NCI-H748 (cell line): ENCODE measurements at regions not wholly inside any gene's neighbourhood (a gene's known extent, or its start where the extent isn't known, plus 50 kb on each side); places are given as distances from the start of the nearest gene placed in this dataset.
"Not testable (repeated sequence)": the region's sequence is repeated elsewhere in the genome, so short reads cannot be mapped to it uniquely, and the experiment has no call there.

ENCODE experiments used
- DNase-seq: peaks from one replicate; lab custom pipeline; 2025; ENCODE audit not compliant: unreplicated experiment; lab: John Stamatoyannopoulos, UW

GRCh38 chr1:120659133-120659532 is 64.6 kb upstream of the NBPF26 start:
- not testable (repeated sequence) for DNase-seq

GRCh38 chr1:120664376-120665249 is 59.1 kb upstream of the NBPF26 start:
- DNase-seq: not testable (repeated sequence)

- DNase-seq: not testable (repeated sequence)
Observed at GRCh38 chr1:120665250-120665577, 58.5 kb upstream of the NBPF26 start.

GRCh38 chr1:120668187-120668586 is 55.6 kb upstream of the NBPF26 start:
- DNase-seq: not testable (repeated sequence)
